OCI-LY7 (cell line): ENCODE measurements at regions not wholly inside any gene's neighbourhood (a gene's known extent, or its start where the extent isn't known, plus 50 kb on each side); places are given as distances from the start of the nearest gene placed in this dataset.

Source experiments
- CTCF ChIP-seq: fragments of 200-600 bp; sonication (generic); conservative IDR thresholded peaks from 2 replicates; pipeline ENCODE4 v1.5.1; 2014; ENCODE audit warnings: mild to moderate bottlenecking, antibody characterized with exemption, low read length, moderate library complexity, mixed read lengths
- EZH2phosphoT487 ChIP-seq: fragments of 200-600 bp; sonication (generic); IDR thresholded peaks from 2 replicates; pipeline ENCODE4 v1.6.1; 2018; ENCODE audit warnings: low read depth, borderline replicate concordance, mild to moderate bottlenecking, mixed run types, antibody characterized with exemption, low read length, moderate library complexity, mixed read lengths

- TF ChIP-seq CTCF: no peak
- no peak for TF ChIP-seq EZH2phosphoT487
Measured at GRCh38 chr2:108165729-108166128, 74.0 kb upstream of the SULT1C3 start.
